MM.1S (cell line): ENCODE measurements at regions not wholly inside any gene's neighbourhood (a gene's known extent, or its start where the extent isn't known, plus 50 kb on each side); places are given as distances from the start of the nearest gene placed in this dataset.

Experiments
- DNase-seq: peaks from one replicate; pipeline ENCODE4 v3.0.0-alpha.2; 2015
- H2AFZ ChIP-seq: fragments of 300-600 bp; sonication (generic); 2 replicates; pipeline ENCODE4 v1.6.0; 2016; ENCODE audit warnings: antibody characterized with exemption, low read length
- H3F3A ChIP-seq: fragments of 300-600 bp; sonication (generic); 2 replicates; pipeline ENCODE4 v1.6.1; 2016; ENCODE audit warnings: mild to moderate bottlenecking, antibody characterized with exemption, low read length, moderate library complexity, mixed read lengths; ENCODE audit not compliant: insufficient read depth
- H3K27ac ChIP-seq: fragments of 300-600 bp; sonication (generic); 2 replicates; pipeline ENCODE4 v1.5.1; 2016; ENCODE audit warnings: mild to moderate bottlenecking, low read length
- H3K27me3 ChIP-seq: fragments of 300-600 bp; sonication (generic); replicated peaks from 2 replicates; pipeline ENCODE4 v1.6.0; 2016; ENCODE audit warnings: low read length; ENCODE audit not compliant: insufficient read depth
- H3K36me3 ChIP-seq: fragments of 300-600 bp; sonication (generic); replicated peaks from 2 replicates; pipeline ENCODE4 v1.6.1; 2016; ENCODE audit warnings: mild to moderate bottlenecking, low read length, mixed read lengths; ENCODE audit not compliant: insufficient read depth
- H3K4me1 ChIP-seq: fragments of 300-600 bp; sonication (generic); 2 replicates; pipeline ENCODE4 v1.6.1; 2016; ENCODE audit warnings: low read length, mixed read lengths
- H3K4me2 ChIP-seq: fragments of 300-600 bp; sonication (generic); 2 replicates; pipeline ENCODE4 v1.6.0; 2016; ENCODE audit warnings: low read depth, low read length
- H3K4me3 ChIP-seq: fragments of 300-600 bp; sonication (generic); 2 replicates; pipeline ENCODE4 v1.5.1; 2016; ENCODE audit warnings: low read length, mixed read lengths
- H3K79me2 ChIP-seq: fragments of 300-600 bp; sonication (generic); 2 replicates; pipeline ENCODE4 v1.6.1; 2016; ENCODE audit warnings: mixed run types, low read length, mixed read lengths
- H3K9ac ChIP-seq: fragments of 300-600 bp; sonication (generic); 2 replicates; pipeline ENCODE4 v1.6.1; 2016; ENCODE audit warnings: low read length, mixed read lengths
- H3K9me2 ChIP-seq: fragments of 300-600 bp; sonication (generic); replicated peaks from 2 replicates; pipeline ENCODE4 v1.6.1; 2016; ENCODE audit warnings: mild to moderate bottlenecking, low read length, mixed read lengths; ENCODE audit not compliant: insufficient read depth
- H3K9me3 ChIP-seq: fragments of 300-600 bp; sonication (generic); replicated peaks from 2 replicates; pipeline ENCODE4 v1.6.1; 2016; ENCODE audit warnings: mild to moderate bottlenecking, low read length, mixed read lengths; ENCODE audit not compliant: insufficient read depth
- H4K20me1 ChIP-seq: fragments of 300-600 bp; sonication (generic); 2 replicates; pipeline ENCODE4 v1.6.1; 2016; ENCODE audit warnings: mild to moderate bottlenecking, low read length, moderate library complexity, mixed read lengths; ENCODE audit not compliant: insufficient read depth
- EZH2 ChIP-seq: fragments of 300-600 bp; sonication (generic); optimal IDR thresholded peaks from 2 replicates; pipeline ENCODE3; 2017; ENCODE audit warnings: low read depth, mild to moderate bottlenecking, antibody characterized with exemption, low read length, mixed read lengths
- EZH2phosphoT487 ChIP-seq: fragments of 300-600 bp; sonication (generic); IDR thresholded peaks from 2 replicates; pipeline ENCODE4 v1.6.1; 2018; ENCODE audit warnings: antibody characterized with exemption, low read length
- TF ChIP-seq, protein P1 (sequence below): fragments of 300-600 bp; sonication (generic); IDR thresholded peaks from 2 replicates; pipeline ENCODE4 v1.5.1; 2016; ENCODE audit warnings: antibody characterized with exemption, low read length, mixed read lengths

DNA sequence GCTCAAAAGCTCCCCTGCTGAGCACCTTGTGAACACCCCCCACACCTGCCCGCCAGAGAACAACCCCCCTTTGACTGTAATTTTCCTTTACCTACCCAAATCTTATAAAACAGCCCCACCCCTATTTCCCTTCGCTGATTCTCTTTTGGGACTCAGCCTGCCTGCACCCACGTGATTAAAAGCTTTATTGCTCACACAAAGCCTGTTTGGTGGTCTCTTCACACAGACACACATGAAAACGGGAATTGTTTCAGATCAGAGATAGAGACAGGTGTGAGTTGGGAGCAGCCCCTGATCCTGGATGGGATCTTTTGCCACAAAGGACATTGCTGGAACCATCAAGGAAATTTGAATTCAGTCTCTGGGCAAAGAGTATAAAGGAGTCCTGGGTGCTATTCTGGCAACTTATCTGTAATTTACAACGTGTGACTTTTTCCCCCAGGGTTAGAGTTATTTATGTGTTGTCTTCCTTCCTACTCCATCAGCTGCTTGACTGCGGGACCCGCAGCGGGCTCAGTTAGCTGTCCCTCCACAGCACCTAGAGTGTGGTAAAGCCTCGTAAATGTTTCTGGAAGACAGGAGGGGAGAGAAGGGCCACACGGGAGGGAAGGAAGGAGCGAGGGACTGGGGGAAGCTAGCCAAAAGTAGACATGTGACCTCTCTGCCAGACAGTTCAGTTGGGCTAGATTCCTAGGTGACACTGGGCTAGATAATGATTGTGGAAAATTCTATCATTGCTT, 437.0 kb downstream of the ZNF608 start:
- H3K9ac ChIP-seq: no peak overlapping the region
- TF ChIP-seq, protein P1, sequence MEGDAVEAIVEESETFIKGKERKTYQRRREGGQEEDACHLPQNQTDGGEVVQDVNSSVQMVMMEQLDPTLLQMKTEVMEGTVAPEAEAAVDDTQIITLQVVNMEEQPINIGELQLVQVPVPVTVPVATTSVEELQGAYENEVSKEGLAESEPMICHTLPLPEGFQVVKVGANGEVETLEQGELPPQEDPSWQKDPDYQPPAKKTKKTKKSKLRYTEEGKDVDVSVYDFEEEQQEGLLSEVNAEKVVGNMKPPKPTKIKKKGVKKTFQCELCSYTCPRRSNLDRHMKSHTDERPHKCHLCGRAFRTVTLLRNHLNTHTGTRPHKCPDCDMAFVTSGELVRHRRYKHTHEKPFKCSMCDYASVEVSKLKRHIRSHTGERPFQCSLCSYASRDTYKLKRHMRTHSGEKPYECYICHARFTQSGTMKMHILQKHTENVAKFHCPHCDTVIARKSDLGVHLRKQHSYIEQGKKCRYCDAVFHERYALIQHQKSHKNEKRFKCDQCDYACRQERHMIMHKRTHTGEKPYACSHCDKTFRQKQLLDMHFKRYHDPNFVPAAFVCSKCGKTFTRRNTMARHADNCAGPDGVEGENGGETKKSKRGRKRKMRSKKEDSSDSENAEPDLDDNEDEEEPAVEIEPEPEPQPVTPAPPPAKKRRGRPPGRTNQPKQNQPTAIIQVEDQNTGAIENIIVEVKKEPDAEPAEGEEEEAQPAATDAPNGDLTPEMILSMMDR: no peak
- TF ChIP-seq EZH2phosphoT487: no peak
- no peak for TF ChIP-seq EZH2

DNA sequence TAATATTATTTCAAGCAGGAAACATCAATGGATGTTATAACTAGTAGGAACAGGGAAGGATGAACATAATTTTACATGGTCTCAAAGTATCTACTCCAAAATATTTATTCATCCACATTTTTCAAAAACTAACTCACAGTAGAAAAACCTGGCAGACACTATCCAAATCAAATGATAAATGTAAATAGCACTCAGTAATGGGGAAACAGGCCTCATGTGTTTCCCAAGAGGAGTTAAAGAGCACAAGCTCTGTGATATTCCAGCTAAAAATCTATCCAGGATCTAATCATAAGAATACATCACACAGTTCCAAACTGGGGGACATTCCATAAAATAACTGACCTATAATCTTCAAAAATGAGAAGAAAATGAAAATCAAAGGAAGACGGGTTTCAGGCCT, 443.1 kb downstream of the ZNF608 start:
- Histone ChIP-seq H4K20me1 (no peaks in the 10 kb centered on the region), H3K27ac (no peak overlapping the region), H3K4me3 (no peak overlapping the region), H3F3A (no peaks in the 10 kb centered on the region), H3K4me1 (no peaks in the 10 kb centered on the region), H3K9me2 (no peaks in the 10 kb centered on the region), H3K4me2 (no peak overlapping the region), H2AFZ (no peak overlapping the region), H3K9me3 (no peaks in the 10 kb centered on the region), H3K27me3 (no peaks in the 10 kb centered on the region), H3K36me3 (no peaks in the 10 kb centered on the region), H3K79me2 (no peaks in the 10 kb centered on the region), H3K9ac (no peak overlapping the region)
- no peak for TF ChIP-seq EZH2
- TF ChIP-seq, protein P1: no peak
- no peak for TF ChIP-seq EZH2phosphoT487
- no peak for DNase-seq

More for the DNA sequence above, 437.0 kb downstream of the ZNF608 start:
- Histone ChIP-seq H3K9me2 (no peaks in the 10 kb centered on the region), H3F3A (no peaks in the 10 kb centered on the region), H3K9me3 (no peaks in the 10 kb centered on the region), H3K4me3 (no peak overlapping the region), H3K27me3 (no peaks in the 10 kb centered on the region), H3K36me3 (no peaks in the 10 kb centered on the region), H3K4me1 (no peaks in the 10 kb centered on the region), H3K27ac (no peak overlapping the region), H2AFZ (no peak overlapping the region), H4K20me1 (no peaks in the 10 kb centered on the region), H3K79me2 (no peaks in the 10 kb centered on the region), H3K4me2 (no peak overlapping the region)
- no peak for DNase-seq

DNA sequence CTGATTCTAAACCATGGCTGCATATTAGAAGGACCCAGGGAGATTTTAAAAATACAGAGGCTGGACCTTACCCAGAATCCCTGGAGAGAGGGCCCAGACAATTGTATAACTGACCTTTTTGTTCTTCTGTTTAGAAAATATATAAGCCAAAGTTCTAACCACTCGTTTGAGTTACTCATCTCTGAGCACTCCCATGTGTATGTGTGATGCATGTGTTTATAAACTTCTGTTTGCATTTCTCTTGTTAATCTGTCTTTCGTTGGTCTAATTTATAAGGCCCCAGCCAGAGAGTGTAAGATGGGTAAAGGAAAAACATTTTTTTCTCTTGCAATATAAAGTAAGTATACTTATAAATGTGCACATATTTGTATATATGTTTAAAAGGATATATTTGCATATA, 443.9 kb downstream of the ZNF608 start:
- Histone ChIP-seq H2AFZ (no peak overlapping the region), H4K20me1 (no peaks in the 10 kb centered on the region), H3K4me2 (no peak overlapping the region), H3K27me3 (no peaks in the 10 kb centered on the region), H3K9me3 (no peaks in the 10 kb centered on the region), H3K79me2 (no peaks in the 10 kb centered on the region), H3K4me3 (no peak overlapping the region), H3K4me1 (no peaks in the 10 kb centered on the region), H3K27ac (no peak overlapping the region), H3K9ac (no peak overlapping the region), H3F3A (no peaks in the 10 kb centered on the region), H3K9me2 (no peaks in the 10 kb centered on the region), H3K36me3 (no peaks in the 10 kb centered on the region)
- DNase-seq: no peak
- no peak for TF ChIP-seq EZH2phosphoT487
- TF ChIP-seq, protein P1: no peak
- TF ChIP-seq EZH2: no peak
